ENCODE measurements at regions not wholly inside any gene's neighbourhood (a gene's known extent, or its start where the extent isn't known, plus 50 kb on each side); places are given as distances from the start of the nearest gene placed in this dataset.

DNA sequence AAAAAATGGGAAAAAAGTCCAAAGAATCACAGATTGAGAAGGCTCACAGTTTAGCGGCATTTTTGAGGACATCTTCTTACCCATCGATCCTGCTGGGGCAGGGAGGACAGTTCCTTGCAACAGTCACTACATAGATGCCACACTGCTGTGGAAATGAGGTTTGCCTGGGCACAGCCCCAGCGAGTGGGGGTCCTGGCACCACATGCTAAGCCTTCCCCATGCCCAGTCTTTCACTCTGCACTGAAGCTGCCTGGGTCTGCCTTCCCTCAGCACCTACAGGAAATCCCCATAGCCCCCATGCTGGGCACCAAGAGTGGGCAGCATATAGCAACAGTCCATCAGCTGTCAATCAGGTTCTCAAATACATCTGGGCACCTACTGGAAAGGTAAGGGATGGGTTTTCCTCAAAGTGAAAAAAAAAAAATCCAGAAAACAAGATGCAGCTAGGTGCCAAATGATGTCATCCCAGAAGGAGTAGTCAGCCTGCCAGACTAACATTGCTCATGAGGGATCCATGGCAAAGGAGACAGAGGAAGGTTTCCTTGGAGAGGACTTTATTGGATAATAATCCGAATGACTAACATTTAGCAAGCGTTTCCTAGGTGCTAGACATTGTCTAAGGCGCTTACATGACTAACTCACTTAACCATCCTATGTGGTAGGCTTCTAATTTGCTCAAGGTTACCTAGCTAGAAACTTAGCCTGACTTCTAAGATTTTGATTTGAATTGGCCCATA lies 125.7 kb upstream of the CXCL12 start:
- DNase-seq = no peak
- Histone ChIP-seq H3K36me3 (replicated peaks; ENCODE audit: control insufficient read depth, insufficient read depth, low read length) (no peaks in the 10 kb centered on the region), H3K4me3 (ENCODE audit: insufficient read depth, low read depth, low read length) (no peak overlapping the region), H3K27me3 (ENCODE audit: control insufficient read depth, insufficient read depth, low read length) (no peaks in the 10 kb centered on the region)

DNA sequence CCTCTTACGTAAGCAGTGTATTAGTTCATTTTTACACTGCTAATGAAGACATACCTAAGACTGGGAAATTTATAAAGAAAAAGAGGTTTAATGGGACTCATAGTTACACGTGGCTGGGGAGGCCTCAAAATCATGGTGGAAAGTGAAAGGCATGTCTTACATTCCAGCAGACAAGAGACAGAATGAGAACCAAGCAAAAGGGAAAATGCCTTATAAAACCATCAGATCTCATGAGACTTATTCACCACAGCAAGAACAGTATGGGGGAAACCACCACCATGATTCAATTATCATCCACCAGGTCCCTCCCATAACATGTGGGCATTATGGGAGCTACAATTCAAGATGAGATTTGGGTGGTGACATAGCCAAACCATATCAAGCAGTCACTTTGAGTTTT lies 126.3 kb upstream of the CXCL12 start:
- no peaks in the 10 kb centered on the region for H3K36me3 ChIP-seq (replicated peaks; ENCODE audit: control insufficient read depth, insufficient read depth, low read length)
- H3K4me3 ChIP-seq (ENCODE audit: insufficient read depth, low read depth, low read length) = no peak overlapping the region
- no peak for DNase-seq
- no peaks in the 10 kb centered on the region for H3K27me3 ChIP-seq (ENCODE audit: control insufficient read depth, insufficient read depth, low read length)

DNA sequence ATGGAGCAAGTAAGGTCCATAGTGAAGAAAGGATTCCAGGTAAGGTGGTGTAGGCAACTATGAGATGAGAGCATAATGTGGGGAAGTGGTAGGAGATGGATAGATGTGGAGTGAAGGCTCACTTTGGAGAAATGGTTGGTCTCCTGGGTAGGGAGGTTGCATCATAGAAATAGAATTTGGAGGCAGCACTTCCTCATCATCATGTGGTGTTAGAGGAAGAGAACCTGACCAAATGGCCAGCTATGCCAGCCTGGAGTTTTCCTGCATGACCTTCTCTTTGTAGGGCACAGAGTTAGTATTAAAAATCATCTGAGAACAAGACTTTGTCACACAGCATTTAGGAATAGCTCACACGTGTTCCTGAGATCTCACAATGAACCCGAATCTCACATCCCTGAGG lies 126.7 kb upstream of the CXCL12 start:
- no peaks in the 10 kb centered on the region for H3K36me3 ChIP-seq (replicated peaks; ENCODE audit: control insufficient read depth, insufficient read depth, low read length)
- no peaks in the 10 kb centered on the region for H3K27me3 ChIP-seq (ENCODE audit: control insufficient read depth, insufficient read depth, low read length)
- no peak for DNase-seq
- no peak overlapping the region for H3K4me3 ChIP-seq (ENCODE audit: insufficient read depth, low read depth, low read length)

DNA sequence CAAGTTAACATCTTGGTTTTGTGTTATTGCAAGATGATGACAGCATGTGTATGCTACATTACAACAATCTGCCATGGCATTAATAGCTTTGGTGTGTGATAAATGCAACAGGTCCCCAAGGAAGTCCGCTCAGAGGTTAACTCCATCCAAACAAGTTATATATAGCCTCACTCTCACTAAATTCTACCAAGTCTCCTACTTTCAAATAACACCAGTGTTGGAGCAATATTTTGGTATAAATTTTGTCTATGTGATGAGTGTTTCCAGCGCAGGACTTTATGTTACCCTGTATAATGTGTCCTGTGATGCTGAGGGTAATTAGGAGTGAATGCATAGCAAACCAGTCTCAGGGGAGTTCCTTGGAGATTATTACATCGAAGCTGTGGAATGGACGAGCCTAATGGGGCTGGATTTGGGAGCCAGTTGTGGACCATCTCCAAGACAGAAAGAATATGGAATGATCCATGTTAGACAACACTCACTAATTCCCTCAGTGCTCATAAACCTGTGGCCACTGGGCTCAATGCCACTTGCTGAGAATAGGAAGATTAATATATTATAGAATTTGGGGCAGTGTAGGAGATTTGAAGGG lies 127.6 kb upstream of the CXCL12 start:
- Histone ChIP-seq H3K27me3 (ENCODE audit: control insufficient read depth, insufficient read depth, low read length) (no peaks in the 10 kb centered on the region), H3K4me3 (ENCODE audit: insufficient read depth, low read depth, low read length) (no peak overlapping the region), H3K36me3 (replicated peaks; ENCODE audit: control insufficient read depth, insufficient read depth, low read length) (no peaks in the 10 kb centered on the region)
- no peak for DNase-seq

DNA sequence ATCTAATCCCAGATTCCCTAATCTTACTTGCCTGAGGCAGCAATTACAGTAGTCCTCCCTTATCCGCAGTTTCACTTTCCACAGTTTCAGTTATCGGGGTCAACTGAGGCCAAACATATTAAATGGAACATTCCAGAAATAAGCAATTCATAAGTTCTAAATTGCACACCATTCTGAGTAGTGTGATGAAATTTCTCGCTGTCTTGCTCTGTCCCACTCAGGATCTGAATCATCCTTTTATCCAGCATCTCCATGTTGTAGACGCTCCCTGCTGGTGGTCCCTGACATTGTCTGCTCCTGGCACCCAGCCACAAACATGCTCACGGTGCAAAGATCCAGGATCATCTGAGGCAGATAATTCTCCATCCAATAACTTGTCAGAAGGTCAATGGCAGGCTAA lies 128.7 kb upstream of the CXCL12 start:
- H3K36me3 ChIP-seq (replicated peaks; ENCODE audit: control insufficient read depth, insufficient read depth, low read length) = no peaks in the 10 kb centered on the region

DNA sequence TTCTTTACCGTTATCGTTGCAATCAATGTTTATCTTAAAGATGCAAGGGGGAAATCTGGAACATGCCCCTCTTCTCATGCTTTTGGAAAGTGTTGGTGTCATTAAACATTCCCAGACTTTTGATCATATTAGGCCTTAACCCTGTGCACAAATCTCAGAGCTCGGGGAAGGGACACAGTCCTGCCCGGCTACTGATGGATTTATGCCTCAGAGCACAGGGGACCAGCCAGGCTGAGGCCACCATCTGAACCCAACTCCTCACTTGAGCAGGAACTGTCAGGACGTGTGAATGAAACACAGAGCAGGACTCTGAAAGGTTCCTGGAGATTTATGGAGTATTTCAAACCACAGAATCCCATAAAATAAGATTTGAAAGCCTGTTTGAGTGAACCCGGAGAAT lies 132.0 kb upstream of the CXCL12 start:
- Histone ChIP-seq H3K36me3 (replicated peaks; ENCODE audit: control insufficient read depth, insufficient read depth, low read length) (no peaks in the 10 kb centered on the region), H3K27me3 (ENCODE audit: control insufficient read depth, insufficient read depth, low read length) (no peaks in the 10 kb centered on the region), H3K4me3 (ENCODE audit: insufficient read depth, low read depth, low read length) (no peak overlapping the region)
- DNase-seq = no peak

More for the DNA sequence above, 128.7 kb upstream of the CXCL12 start:
- Histone ChIP-seq H3K4me3 (ENCODE audit: insufficient read depth, low read depth, low read length) (no peak overlapping the region), H3K27me3 (ENCODE audit: control insufficient read depth, insufficient read depth, low read length) (no peaks in the 10 kb centered on the region)
- no peak for DNase-seq

DNA sequence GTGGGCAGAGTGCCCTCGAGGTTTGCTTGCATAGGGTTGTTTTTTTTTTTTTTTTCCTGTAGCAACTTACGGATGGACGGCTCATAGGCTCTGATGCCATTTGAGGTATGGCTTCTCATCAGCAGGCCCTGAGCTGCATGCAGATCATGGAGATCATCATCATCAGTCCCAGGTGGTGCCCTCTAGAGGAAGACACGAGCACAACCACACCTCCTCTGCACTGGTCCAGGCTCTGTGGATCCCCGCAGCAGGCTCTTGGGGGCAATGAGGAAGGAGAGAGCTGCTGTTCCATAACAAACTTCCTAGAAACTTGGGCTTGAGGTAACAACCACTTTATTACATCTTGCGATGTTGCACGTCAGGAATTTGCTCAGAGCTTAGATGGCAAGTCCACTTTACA lies 132.7 kb upstream of the CXCL12 start:
- DNase-seq = peak; percentile 37
- Histone ChIP-seq H3K27me3 (ENCODE audit: control insufficient read depth, insufficient read depth, low read length) (no peaks in the 10 kb centered on the region), H3K36me3 (replicated peaks; ENCODE audit: control insufficient read depth, insufficient read depth, low read length) (no peaks in the 10 kb centered on the region), H3K4me3 (ENCODE audit: insufficient read depth, low read depth, low read length) (no peak overlapping the region)

DNA sequence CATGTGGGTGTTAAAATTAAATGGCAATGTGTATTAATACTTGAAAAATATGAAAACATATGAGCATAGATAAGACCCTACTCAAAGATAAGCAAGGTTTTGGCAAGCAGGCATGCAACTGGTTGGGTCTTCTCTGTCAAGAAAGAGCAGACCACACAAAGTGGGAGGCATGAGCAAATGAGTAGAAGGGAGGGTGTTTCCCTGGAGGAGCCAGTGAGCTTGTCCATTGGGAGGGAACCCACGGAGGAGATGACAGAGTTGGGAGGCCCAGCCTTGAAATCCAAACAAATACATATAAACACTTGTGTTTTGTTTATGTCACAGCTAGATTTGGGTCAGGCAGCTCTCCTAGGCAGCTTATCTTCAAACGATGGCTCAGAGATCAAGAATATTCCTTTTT lies 134.5 kb upstream of the CXCL12 start:
- H3K27me3 ChIP-seq (ENCODE audit: control insufficient read depth, insufficient read depth, low read length) = no peaks in the 10 kb centered on the region
- H3K4me3 ChIP-seq (ENCODE audit: insufficient read depth, low read depth, low read length) = no peak overlapping the region
- DNase-seq = no peak
- no peaks in the 10 kb centered on the region for H3K36me3 ChIP-seq (replicated peaks; ENCODE audit: control insufficient read depth, insufficient read depth, low read length)

DNA sequence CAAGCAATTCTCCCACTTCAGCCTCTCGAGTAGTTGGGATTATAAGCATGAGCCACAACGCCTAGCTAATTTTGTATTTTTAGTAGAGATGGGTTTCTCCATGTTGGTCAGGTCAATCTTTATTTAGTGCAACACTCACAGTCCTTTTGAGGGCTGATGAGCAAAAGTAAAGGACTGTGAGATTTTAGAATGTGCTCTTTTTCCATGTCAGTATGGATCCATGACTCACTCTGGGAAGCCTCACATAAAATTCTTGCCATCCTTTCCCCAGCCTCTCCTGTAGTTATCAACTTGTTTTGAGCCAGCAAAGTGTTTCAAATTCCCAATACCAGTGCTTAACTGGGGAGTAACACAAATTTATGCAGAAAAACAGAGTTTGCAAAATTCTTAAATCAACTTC lies 135.8 kb upstream of the CXCL12 start:
- H3K36me3 ChIP-seq (replicated peaks; ENCODE audit: control insufficient read depth, insufficient read depth, low read length) = no peaks in the 10 kb centered on the region
- DNase-seq = no peak
- no peak overlapping the region for H3K4me3 ChIP-seq (ENCODE audit: insufficient read depth, low read depth, low read length)
- H3K27me3 ChIP-seq (ENCODE audit: control insufficient read depth, insufficient read depth, low read length) = no peaks in the 10 kb centered on the region

DNA sequence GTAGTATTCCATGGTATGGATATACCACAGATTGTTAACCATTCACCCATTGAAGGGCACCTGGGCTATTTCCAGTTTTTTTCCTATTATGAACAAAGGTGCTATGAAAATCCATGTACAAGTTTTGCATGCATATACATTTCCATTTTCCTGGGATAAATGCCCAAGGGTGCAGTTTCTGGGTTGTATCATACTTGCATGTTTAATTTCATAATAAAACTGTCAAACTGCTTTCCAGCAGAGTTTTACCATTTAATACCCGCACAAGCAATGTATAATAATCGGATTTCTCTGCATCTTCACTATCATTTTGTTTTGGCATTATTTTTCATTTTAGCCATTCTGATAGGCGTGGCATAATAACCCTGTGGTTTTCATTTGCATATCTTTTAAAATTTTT lies 154.3 kb upstream of the CXCL12 start:
- DNase-seq = no peak
- Histone ChIP-seq H3K4me3 (ENCODE audit: insufficient read depth, low read depth, low read length) (no peak overlapping the region), H3K36me3 (replicated peaks; ENCODE audit: control insufficient read depth, insufficient read depth, low read length) (no peaks in the 10 kb centered on the region)

DNA sequence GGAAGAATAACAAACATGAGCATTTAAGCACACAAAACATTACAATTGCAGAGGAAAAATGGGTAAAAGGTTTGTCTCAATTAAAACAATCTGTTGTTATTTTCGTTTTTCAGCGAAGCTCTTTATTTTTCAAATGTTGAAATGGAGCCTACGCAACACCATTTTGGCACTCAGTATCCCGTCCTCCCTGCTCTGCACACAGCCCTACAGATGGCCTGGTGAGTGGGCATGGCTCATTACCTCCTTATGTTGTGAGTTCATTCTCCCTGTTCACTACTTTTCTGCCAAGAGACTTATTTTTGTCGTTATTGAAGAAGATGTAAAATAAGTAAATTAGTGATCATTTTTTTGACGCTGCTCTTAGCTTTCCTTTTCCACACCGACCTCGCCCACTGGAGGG lies 167.8 kb upstream of the CXCL12 start:
- H3K27me3 ChIP-seq (ENCODE audit: control insufficient read depth, insufficient read depth, low read length) = no peaks in the 10 kb centered on the region
- no peak for DNase-seq

More for the DNA sequence above, 154.3 kb upstream of the CXCL12 start:
- no peaks in the 10 kb centered on the region for H3K27me3 ChIP-seq (ENCODE audit: control insufficient read depth, insufficient read depth, low read length)

DNA sequence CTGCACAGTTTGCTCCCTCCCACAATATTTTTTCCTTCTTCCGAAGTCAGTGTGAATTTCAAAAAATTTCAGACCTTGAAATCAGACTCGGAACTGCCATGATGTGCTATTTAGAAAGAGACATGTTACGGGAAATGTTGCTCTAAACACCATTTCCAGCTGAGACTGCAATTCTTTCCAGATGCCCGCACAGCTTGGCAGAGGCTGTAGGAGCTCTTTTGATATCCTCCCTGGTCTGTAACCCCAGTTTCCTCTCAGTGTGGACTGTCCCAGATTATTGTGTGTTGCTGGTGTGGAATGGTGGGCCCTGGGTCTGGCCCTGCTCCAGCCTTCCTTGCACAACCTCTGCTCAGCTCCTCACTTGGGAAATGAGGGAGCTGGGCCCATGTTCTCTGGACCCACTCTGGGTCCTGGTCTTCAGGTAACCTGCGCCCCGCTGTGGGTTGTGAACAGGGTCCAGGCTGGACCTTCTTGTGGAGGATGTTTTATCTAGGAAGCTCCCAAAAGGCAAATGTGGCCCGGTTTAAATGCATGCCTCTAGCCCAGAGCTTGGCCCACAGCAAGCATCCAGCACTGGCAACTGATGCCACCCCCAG lies 172.8 kb upstream of the CXCL12 start:
- no peak for DNase-seq
- Histone ChIP-seq H3K4me3 (ENCODE audit: insufficient read depth, low read depth, low read length) (no peak overlapping the region), H3K36me3 (replicated peaks; ENCODE audit: control insufficient read depth, insufficient read depth, low read length) (no peaks in the 10 kb centered on the region), H3K27me3 (ENCODE audit: control insufficient read depth, insufficient read depth, low read length) (no peaks in the 10 kb centered on the region)

More for the DNA sequence above, 167.8 kb upstream of the CXCL12 start:
- no peak overlapping the region for H3K4me3 ChIP-seq (ENCODE audit: insufficient read depth, low read depth, low read length)
- no peaks in the 10 kb centered on the region for H3K36me3 ChIP-seq (replicated peaks; ENCODE audit: control insufficient read depth, insufficient read depth, low read length)

DNA sequence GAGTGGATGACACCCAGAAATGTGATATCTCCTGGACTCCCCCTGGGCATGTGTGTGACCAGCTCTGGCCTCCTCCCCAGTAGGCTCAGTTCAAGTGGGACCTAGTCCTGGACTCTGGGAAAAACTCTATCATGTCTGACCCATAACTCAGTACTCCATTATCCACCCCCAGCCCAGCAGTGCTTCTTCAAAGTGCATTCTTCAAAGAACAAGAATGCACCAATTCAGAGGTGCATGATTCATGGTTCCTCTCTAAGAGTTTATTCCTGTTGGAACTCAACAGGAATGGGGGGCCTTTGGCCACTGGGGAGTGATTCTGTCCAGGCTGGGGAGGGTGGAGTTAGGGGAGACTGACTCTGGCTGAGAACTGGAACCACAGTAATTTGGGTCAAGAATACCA lies 173.6 kb upstream of the CXCL12 start:
- no peak for DNase-seq
- no peak overlapping the region for H3K4me3 ChIP-seq (ENCODE audit: insufficient read depth, low read depth, low read length)
- no peaks in the 10 kb centered on the region for H3K27me3 ChIP-seq (ENCODE audit: control insufficient read depth, insufficient read depth, low read length)
- no peaks in the 10 kb centered on the region for H3K36me3 ChIP-seq (replicated peaks; ENCODE audit: control insufficient read depth, insufficient read depth, low read length)

DNA sequence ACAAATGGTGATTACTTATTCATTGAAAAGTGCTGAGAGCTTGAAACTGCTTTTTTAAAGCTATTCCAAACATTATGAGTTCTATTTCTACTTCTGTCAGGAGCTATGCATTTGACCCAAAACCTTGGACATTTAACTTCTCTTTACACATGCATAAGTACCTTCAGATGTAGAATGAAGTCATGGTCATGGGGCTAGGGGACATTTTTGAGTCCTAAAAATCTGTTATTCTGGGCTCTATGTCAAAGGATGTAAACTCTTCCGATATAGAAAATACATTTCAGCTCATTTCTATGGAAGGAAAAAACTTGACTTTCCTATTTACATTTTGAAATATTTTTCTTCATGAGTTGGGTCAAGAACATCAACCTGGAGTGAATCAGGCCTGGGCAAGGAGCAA lies 179.5 kb upstream of the CXCL12 start:
- no peak overlapping the region for H3K4me3 ChIP-seq (ENCODE audit: insufficient read depth, low read depth, low read length)
- no peaks in the 10 kb centered on the region for H3K36me3 ChIP-seq (replicated peaks; ENCODE audit: control insufficient read depth, insufficient read depth, low read length)
- H3K27me3 ChIP-seq (ENCODE audit: control insufficient read depth, insufficient read depth, low read length) = no peaks in the 10 kb centered on the region
- DNase-seq = no peak

DNA sequence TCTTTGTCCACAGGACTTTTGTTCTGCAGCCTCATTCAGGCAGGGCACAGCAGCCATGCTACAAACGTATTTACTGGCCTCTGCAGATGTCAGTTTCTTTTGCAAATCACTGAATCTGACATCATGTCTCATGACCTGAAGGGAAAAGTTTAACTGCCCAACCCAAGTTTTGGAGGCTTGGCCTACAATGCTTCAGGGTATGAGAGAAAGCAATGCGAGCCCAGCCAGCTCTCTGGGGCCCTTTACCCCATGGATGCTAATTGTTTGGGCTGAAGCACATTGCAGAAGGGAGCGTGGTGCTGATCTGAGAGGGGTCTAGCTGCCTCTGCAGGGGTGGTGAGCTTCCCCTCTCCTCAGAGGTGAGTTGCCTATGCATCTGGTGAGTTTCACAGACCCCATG lies 179.9 kb upstream of the CXCL12 start:
- Histone ChIP-seq H3K4me3 (ENCODE audit: insufficient read depth, low read depth, low read length) (no peak overlapping the region), H3K27me3 (ENCODE audit: control insufficient read depth, insufficient read depth, low read length) (no peaks in the 10 kb centered on the region), H3K36me3 (replicated peaks; ENCODE audit: control insufficient read depth, insufficient read depth, low read length) (no peaks in the 10 kb centered on the region)
- no peak for DNase-seq
